BJ (cell line): ENCODE measurements at regions not wholly inside any gene's neighbourhood (a gene's known extent, or its start where the extent isn't known, plus 50 kb on each side); places are given as distances from the start of the nearest gene placed in this dataset.

Experiments
- CTCF ChIA-PET: fragments of 350-600 bp; formaldehyde crosslinking; extraction: SDS; loops from one replicate; lab custom pipeline; 2021; ENCODE audit warnings: antibody characterized with exemption, inconsistent platforms; lab: Yijun Ruan, JAX
- POLR2A ChIA-PET: fragments of 300-600 bp; sonication (Branson Sonifier 250); formaldehyde crosslinking; extraction: SDS; loops from one replicate; lab custom pipeline; 2021; ENCODE audit warnings: antibody characterized with exemption; lab: Charles Lee
- DNase-seq: peaks from one replicate; pipeline ENCODE4 v3.0.0-alpha.2; 2011; ENCODE audit warnings: low read depth
- H3K27me3 ChIP-seq: 2 replicates; pipeline ENCODE4 v1.6.0; 2011; ENCODE audit warnings: low read length; ENCODE audit not compliant: control insufficient read depth, insufficient read depth
- H3K36me3 ChIP-seq: 2 replicates; pipeline ENCODE4 v1.5.1; 2011; ENCODE audit warnings: low read length; ENCODE audit not compliant: control insufficient read depth, insufficient read depth
- H3K4me3 ChIP-seq: 2 replicates; pipeline ENCODE4 v1.5.1; 2011; ENCODE audit warnings: low read depth, mild to moderate bottlenecking, control low read depth, low read length
- CTCF ChIP-seq: IDR thresholded peaks from 2 replicates; pipeline ENCODE4 v1.5.1; 2011; ENCODE audit warnings: low read depth, mild to moderate bottlenecking, control low read depth, inconsistent platforms, low read length, moderate library complexity; ENCODE audit not compliant: insufficient read depth

- Histone ChIP-seq H3K27me3 (no peaks in the 10 kb centered on the region), H3K36me3 (no peaks in the 10 kb centered on the region), H3K4me3 (no peak overlapping the region)
- TF ChIP-seq CTCF, result no peak
- ChIA-PET POLR2A (no interaction called here), CTCF (no interaction called here)
- no peak for DNase-seq
These were observed 62.0 kb upstream of the ARHGAP42 start for GRCh38 chr11:100625041-100625440.

- H3K27me3 ChIP-seq, result no peaks in the 10 kb centered on the region
- CTCF ChIA-PET, result no interaction called here
- no peak overlapping the region for H3K4me3 ChIP-seq
- no peak for DNase-seq
- no peak for TF ChIP-seq CTCF
- POLR2A ChIA-PET, result no interaction called here
- no peaks in the 10 kb centered on the region for H3K36me3 ChIP-seq
These were observed 57.4 kb upstream of the ARHGAP42 start for GRCh38 chr11:100629671-100630070.

- ChIA-PET CTCF (no interaction called here), POLR2A (no interaction called here)
- Histone ChIP-seq H3K36me3 (no peaks in the 10 kb centered on the region), H3K27me3 (no peaks in the 10 kb centered on the region), H3K4me3 (no peak overlapping the region)
- no peak for TF ChIP-seq CTCF
- DNase-seq, result no peak
These were observed 56.2 kb upstream of the ARHGAP42 start for GRCh38 chr11:100630898-100631297.

GRCh38 chr11:100631316-100631715, 55.8 kb upstream of the ARHGAP42 start:
- Histone ChIP-seq H3K36me3 (no peaks in the 10 kb centered on the region), H3K4me3 (no peak overlapping the region), H3K27me3 (no peaks in the 10 kb centered on the region)
- no peak for TF ChIP-seq CTCF
- no peak for DNase-seq
- POLR2A ChIA-PET, result no interaction called here
- CTCF ChIA-PET, result no interaction called here

GRCh38 chr11:100632941-100633452, 54.1 kb upstream of the ARHGAP42 start:
- ChIA-PET POLR2A (no interaction called here), CTCF (no interaction called here)
- no peaks in the 10 kb centered on the region for H3K36me3 ChIP-seq
- H3K27me3 ChIP-seq, result no peaks in the 10 kb centered on the region
- TF ChIP-seq CTCF, result no peak
- no peak overlapping the region for H3K4me3 ChIP-seq
- no peak for DNase-seq
